Activated T-helper 1 cell treated with anti-CD3 and anti-CD28 coated beads, Interleukin-12 subunit alpha, Interleukin-12 subunit beta, Interleukin-2, Interleukin-4 antibody, amounts not matched to agents 30 ng/mL and 10 ng/mL and 1 ng/mL, durations not matched to agents 14 hours and 24 hours and 36 hours (primary cell): ENCODE measurements at regions not wholly inside any gene's neighbourhood (a gene's known extent, or its start where the extent isn't known, plus 50 kb on each side); places are given as distances from the start of the nearest gene placed in this dataset.

ENCODE experiments used
- DNase-seq: peaks from one replicate; pipeline ENCODE4 v3.0.0; 2021; ENCODE audit warnings: low spot score
- H3K27ac Mint-ChIP-seq: one replicate; pipeline ENCODE4 v1.8.0; 2021; ENCODE audit warnings: mild to moderate bottlenecking, mixed read lengths
- H3K27me3 Mint-ChIP-seq: one replicate; pipeline ENCODE4 v1.8.0; 2022; ENCODE audit warnings: mild to moderate bottlenecking, moderate library complexity, mixed read lengths; ENCODE audit not compliant: insufficient read depth
- H3K36me3 Mint-ChIP-seq: one replicate; pipeline ENCODE4 v1.8.0; 2021; ENCODE audit warnings: low read depth, mixed read lengths
- H3K4me1 Mint-ChIP-seq: one replicate; pipeline ENCODE4 v1.8.0; 2021; ENCODE audit warnings: low read depth, mixed read lengths
- H3K4me3 Mint-ChIP-seq: one replicate; pipeline ENCODE4 v1.8.0; 2021; ENCODE audit warnings: mild to moderate bottlenecking, moderate library complexity, mixed read lengths
- H3K9me3 Mint-ChIP-seq: one replicate; pipeline ENCODE4 v1.8.0; 2021; ENCODE audit warnings: mixed read lengths
- intact Hi-C: fragments of 100-400 bp; cut with micrococcal nuclease; formaldehyde crosslinking; loops from one replicate; pipeline ENCODE4 v1.15.1; 2024

GRCh38 chr21:14773777-14774345 is 227.7 kb upstream of the SAMSN1 start:
- intact Hi-C loops, result loop anchor here (1.0 to 10.0 kb wide), 5 partner anchors 36 to 818 kb away; no protein-coding TSS in a partner anchor
- H3K4me1 Mint-ChIP-seq, result no peaks in the 10 kb centered on the region
- no peaks in the 10 kb centered on the region for H3K9me3 Mint-ChIP-seq
- no peaks in the 10 kb centered on the region for H3K36me3 Mint-ChIP-seq
- peak; percentile 45 for DNase-seq
- H3K4me3 Mint-ChIP-seq, result no peak overlapping the region
- peaks cover 2% of the 10 kb centered on the region for H3K27me3 Mint-ChIP-seq
- no peak overlapping the region for H3K27ac Mint-ChIP-seq

DNA sequence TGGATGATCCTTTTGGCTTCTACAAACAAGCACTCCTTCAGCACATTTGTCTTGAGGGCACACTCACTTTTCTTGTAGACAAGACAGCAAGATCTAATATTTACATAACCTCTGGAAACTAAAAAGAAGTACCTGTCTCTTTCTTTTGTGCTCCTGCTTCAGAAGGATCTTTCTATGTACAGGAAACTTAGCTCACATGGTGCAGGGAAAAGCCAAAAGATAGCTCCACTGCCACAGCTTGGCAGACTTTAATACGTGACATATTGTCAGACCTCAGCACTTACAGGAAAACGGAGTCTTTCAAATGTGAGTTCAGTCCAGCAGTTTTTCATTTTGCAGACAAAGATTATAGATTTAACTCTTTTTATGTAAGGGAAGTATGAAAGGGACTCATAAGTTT is 225.5 kb upstream of the SAMSN1 start:
- Mint-ChIP-seq H3K9me3 (no peaks in the 10 kb centered on the region), H3K27ac (no peak overlapping the region), H3K4me3 (no peak overlapping the region), H3K36me3 (no peaks in the 10 kb centered on the region), H3K4me1 (no peaks in the 10 kb centered on the region), H3K27me3 (peaks cover 3% of the 10 kb centered on the region)
- DNase-seq, result no peak
- intact Hi-C loops, result loop anchor here (5.0 to 10.0 kb wide), 3 partner anchors 249 to 821 kb away; no protein-coding TSS in a partner anchor

DNA sequence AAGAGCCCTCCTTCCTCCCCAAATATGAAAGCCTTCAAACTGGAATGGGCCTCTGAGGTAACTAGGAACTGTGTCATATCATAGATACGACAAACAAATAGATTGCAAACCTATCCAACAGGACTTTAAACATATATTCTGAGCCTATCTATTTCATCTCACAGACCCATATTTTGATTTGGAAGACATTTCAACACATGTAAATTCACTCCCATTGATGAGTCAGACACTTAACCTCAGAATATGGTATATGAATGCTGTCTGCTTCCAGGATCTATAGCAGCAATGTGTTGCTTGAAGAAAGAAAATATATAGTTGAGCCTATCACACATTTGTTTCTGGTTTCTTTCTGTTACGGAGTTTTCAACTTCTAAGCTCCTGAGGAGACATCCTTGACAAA is 221.9 kb upstream of the SAMSN1 start:
- H3K27me3 Mint-ChIP-seq, result peaks cover 3% of the 10 kb centered on the region
- H3K4me3 Mint-ChIP-seq, result no peak overlapping the region
- peaks cover 6% of the 10 kb centered on the region for H3K9me3 Mint-ChIP-seq
- no peaks in the 10 kb centered on the region for H3K36me3 Mint-ChIP-seq
- no peak for DNase-seq
- no peak overlapping the region for H3K27ac Mint-ChIP-seq
- no peaks in the 10 kb centered on the region for H3K4me1 Mint-ChIP-seq
- intact Hi-C loops, result loop anchor here (10.0 kb wide), 1 partner anchor 717 kb away; no protein-coding TSS in a partner anchor

DNA sequence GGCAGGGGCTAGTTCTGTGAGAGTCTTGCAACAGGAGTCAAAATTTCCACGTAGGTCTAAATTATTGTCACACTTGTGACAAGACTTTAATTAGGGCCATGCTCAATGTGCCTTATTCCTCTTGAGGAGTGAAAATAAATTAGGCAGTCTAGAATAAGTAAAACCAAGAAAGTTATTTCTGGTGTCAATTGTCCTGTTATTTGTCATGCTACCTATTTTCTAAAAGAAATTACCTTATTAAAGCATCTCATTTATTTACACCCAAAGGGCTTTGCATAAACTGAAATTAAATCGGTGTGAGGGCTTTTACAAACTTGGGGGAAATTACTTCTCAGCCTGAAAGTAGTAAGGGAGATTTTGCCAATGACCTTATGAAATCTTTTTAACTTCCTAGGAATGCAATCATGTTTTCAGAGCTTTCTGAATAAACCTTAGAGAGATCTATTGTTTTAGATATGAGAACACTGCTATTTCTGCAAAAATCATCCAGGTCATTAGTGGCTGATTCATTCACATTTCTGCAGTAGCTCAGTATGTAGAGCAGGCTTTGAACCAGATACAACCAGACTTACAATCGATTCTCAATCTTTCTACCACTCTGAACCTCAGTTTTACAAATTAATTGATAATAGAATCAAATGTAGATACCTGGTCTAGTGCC is 221.2 kb upstream of the SAMSN1 start:
- DNase-seq, result no peak
- H3K9me3 Mint-ChIP-seq, result peaks cover 6% of the 10 kb centered on the region
- H3K4me1 Mint-ChIP-seq, result no peaks in the 10 kb centered on the region
- no peak overlapping the region for H3K27ac Mint-ChIP-seq
- intact Hi-C loops, result loop anchor here (10.0 kb wide), 1 partner anchor 717 kb away; no protein-coding TSS in a partner anchor
- no peaks in the 10 kb centered on the region for H3K36me3 Mint-ChIP-seq
- no peak overlapping the region for H3K4me3 Mint-ChIP-seq
- peaks cover 3% of the 10 kb centered on the region for H3K27me3 Mint-ChIP-seq

DNA sequence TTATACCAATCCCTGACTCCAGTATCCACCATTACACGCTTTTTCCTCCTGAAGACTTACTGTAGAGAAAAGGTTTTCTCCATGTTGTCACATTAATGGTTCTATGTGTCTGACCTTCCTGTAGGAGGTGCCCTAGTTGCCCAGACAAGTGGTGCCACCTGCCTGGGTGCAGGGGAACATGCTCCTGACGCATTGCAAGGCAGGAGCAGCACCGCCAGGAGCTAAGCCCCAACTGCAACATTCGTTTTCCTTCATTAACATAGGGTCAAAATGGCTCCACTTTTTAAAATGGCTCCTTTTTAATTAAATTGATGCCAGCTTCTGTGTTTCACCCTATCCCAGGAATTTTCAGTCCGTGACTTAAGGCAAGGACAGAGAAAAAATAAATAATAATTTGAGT is 220.1 kb upstream of the SAMSN1 start:
- Mint-ChIP-seq H3K27ac (no peak overlapping the region), H3K27me3 (peaks cover 3% of the 10 kb centered on the region), H3K9me3 (peaks cover 6% of the 10 kb centered on the region), H3K4me3 (no peak overlapping the region), H3K36me3 (no peaks in the 10 kb centered on the region), H3K4me1 (no peaks in the 10 kb centered on the region)
- intact Hi-C loops, result loop anchor here (10.0 kb wide), 1 partner anchor 719 kb away; no protein-coding TSS in a partner anchor
- no peak for DNase-seq

- Mint-ChIP-seq H3K9me3 (peaks cover 6% of the 10 kb centered on the region), H3K36me3 (no peaks in the 10 kb centered on the region), H3K4me3 (no peak overlapping the region), H3K27ac (no peak overlapping the region), H3K4me1 (no peaks in the 10 kb centered on the region), H3K27me3 (peaks cover 3% of the 10 kb centered on the region)
- no peak for DNase-seq
- intact Hi-C loops, result loop anchor here (2.0 to 10.0 kb wide), 2 partner anchors 381 to 721 kb away; partner anchors contain the start of gene HSPA13
These were observed 217.6 kb upstream of the SAMSN1 start for GRCh38 chr21:14763695-14764064.

DNA sequence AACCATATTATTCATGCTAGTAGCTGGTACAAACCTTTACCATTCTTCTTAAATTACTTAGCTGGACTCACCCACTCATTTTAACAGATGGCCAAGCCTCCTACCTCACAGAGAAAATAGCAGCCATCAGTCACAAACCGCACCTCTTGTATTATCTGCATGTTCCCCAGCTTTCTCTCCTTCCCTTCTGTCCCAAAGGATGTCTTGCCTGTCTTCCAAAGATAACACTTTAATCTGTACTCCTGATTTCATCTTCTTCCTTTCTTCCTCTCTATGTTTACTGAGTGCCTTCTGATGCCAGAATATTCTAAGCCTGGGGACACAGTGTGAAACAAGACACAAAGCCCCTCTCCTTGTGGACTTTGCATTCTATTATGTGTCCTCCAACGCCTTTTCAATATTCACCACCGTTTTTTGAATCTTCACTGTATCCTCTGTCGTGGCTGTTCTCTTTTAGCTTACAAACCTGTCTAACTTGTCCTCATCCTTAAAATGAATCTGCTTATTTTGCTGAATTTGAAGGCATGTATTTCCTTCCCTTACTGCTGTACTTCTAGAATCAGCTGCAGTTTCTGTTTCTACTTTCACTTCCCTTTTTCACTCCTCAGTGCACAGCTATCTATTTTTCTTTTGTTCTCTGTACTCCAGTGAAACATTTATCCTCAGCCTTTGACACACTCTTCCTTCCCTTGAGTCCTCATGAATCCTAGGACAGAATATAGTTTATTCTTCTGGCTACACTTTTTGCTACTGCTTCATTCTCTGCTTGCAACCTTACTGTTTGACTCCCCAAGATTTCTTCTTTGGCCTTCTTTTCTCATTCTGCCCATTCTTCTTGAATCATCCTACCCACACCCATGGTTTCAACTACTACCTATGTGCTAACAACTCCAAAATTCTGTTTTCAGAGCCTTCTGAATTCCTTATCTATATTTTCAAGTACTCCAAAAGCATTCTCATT is 216.9 kb upstream of the SAMSN1 start:
- H3K36me3 Mint-ChIP-seq, result no peaks in the 10 kb centered on the region
- peaks cover 6% of the 10 kb centered on the region for H3K9me3 Mint-ChIP-seq
- H3K27ac Mint-ChIP-seq, result no peak overlapping the region
- H3K4me1 Mint-ChIP-seq, result no peaks in the 10 kb centered on the region
- H3K27me3 Mint-ChIP-seq, result peaks cover 2% of the 10 kb centered on the region
- no peak for DNase-seq
- intact Hi-C loops, result loop anchor here (2.0 to 10.0 kb wide), 2 partner anchors 380 to 722 kb away; partner anchors contain the start of gene HSPA13
- no peak overlapping the region for H3K4me3 Mint-ChIP-seq

DNA sequence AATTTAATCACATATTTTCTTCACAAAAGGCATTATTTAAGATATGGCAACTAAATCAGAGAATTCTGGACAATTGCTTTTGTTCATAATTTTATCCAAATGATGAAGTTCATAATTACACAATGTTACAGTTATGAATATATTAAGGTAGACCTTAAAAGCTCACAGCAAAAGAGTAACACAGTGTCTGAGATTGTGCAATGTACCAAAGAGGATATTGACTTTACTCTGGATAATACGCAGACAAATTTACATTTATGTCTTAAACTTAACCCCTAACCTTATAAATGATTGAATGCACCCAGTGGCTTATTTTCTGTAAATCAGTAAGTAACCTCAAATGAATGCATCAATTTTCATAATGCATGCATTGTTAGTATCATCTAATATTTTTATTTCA is 216.2 kb upstream of the SAMSN1 start:
- Mint-ChIP-seq H3K27ac (no peak overlapping the region), H3K4me3 (no peak overlapping the region), H3K9me3 (peaks cover 6% of the 10 kb centered on the region), H3K27me3 (no peaks in the 10 kb centered on the region), H3K36me3 (no peaks in the 10 kb centered on the region), H3K4me1 (no peaks in the 10 kb centered on the region)
- no peak for DNase-seq
- intact Hi-C loops, result loop anchor here (2.0 to 10.0 kb wide), 2 partner anchors 380 to 722 kb away; partner anchors contain the start of gene HSPA13

- Mint-ChIP-seq H3K4me1 (no peaks in the 10 kb centered on the region), H3K36me3 (no peaks in the 10 kb centered on the region), H3K4me3 (no peak overlapping the region), H3K9me3 (peaks cover 8% of the 10 kb centered on the region), H3K27ac (no peak overlapping the region), H3K27me3 (no peaks in the 10 kb centered on the region)
- no peak for DNase-seq
- intact Hi-C loops, result no loop called here
These were observed 213.2 kb upstream of the SAMSN1 start for GRCh38 chr21:14759285-14759684.

GRCh38 chr21:14758849-14759248 is 212.7 kb upstream of the SAMSN1 start:
- Mint-ChIP-seq H3K4me3 (no peak overlapping the region), H3K9me3 (peaks cover 8% of the 10 kb centered on the region), H3K27me3 (no peaks in the 10 kb centered on the region), H3K4me1 (no peaks in the 10 kb centered on the region), H3K27ac (no peak overlapping the region), H3K36me3 (no peaks in the 10 kb centered on the region)
- DNase-seq, result no peak
- intact Hi-C loops, result no loop called here

GRCh38 chr21:14757533-14758327 is 211.6 kb upstream of the SAMSN1 start:
- intact Hi-C loops, result no loop called here
- no peak overlapping the region for H3K27ac Mint-ChIP-seq
- H3K4me1 Mint-ChIP-seq, result no peaks in the 10 kb centered on the region
- H3K4me3 Mint-ChIP-seq, result no peak overlapping the region
- DNase-seq, result no peak
- H3K9me3 Mint-ChIP-seq, result peaks cover 8% of the 10 kb centered on the region
- H3K36me3 Mint-ChIP-seq, result no peaks in the 10 kb centered on the region
- H3K27me3 Mint-ChIP-seq, result no peaks in the 10 kb centered on the region

- no peaks in the 10 kb centered on the region for H3K4me1 Mint-ChIP-seq
- no peak overlapping the region for H3K4me3 Mint-ChIP-seq
- no peaks in the 10 kb centered on the region for H3K27me3 Mint-ChIP-seq
- intact Hi-C loops, result no loop called here
- no peak for DNase-seq
- no peak overlapping the region for H3K27ac Mint-ChIP-seq
- H3K9me3 Mint-ChIP-seq, result peaks cover 8% of the 10 kb centered on the region
- no peaks in the 10 kb centered on the region for H3K36me3 Mint-ChIP-seq
These were observed 209.0 kb upstream of the SAMSN1 start for GRCh38 chr21:14755086-14755485.
